ENCODE measurements at regions not wholly inside any gene's neighbourhood (a gene's known extent, or its start where the extent isn't known, plus 50 kb on each side); places are given as distances from the start of the nearest gene placed in this dataset.

DNA sequence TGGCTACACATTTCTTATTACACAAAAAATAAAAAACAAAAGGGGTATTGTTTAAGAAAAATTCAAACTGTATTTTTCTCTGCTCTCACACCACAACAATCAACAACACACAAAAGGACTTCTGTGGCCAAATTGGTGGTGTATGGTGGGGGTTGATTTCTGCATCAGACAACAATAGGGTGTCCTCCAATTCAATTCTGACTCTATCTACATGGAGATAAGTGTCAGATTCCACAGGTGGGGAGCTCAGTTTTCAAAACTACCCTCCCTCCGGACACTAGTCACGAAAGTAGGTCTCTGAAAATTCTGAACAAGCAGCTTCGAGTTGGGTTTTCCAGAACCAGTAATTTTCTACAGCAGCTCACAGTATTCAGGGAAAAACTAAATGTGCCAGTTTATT is 744.9 kb upstream of the NCAM2 start:
- Mint-ChIP-seq H3K4me1 (no peaks in the 10 kb centered on the region), H3K27me3 (no peaks in the 10 kb centered on the region), H3K27ac (no peak overlapping the region), H3K36me3 (ENCODE audit: low read depth) (no peaks in the 10 kb centered on the region), H3K4me3 (no peak overlapping the region)
- DNase-seq (no peak), ATAC-seq (no peak)
- H3K9me3 ChIP-seq (ENCODE audit: control insufficient read depth, low read length, poor library complexity, severe bottlenecking) = no peaks in the 10 kb centered on the region

DNA sequence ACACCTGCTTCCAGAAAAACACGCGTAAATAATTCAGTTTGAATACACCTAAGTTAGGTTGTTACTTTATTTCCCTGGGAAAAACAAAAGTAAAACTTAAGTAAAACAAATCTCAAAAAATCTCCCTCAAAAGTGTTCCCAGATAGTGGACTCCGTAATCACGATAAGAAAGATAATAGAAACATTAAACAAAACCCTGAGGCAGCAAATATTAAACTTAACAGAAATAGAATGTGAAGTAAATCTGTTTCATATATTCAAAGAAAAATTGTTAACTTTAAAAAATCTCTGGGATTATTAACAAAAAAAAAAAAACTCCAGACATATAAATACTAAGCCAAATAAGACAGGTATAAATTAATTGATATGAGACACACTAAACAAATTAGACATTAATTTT is 743.2 kb upstream of the NCAM2 start:
- no peak for ATAC-seq
- no peak for DNase-seq
- H3K36me3 Mint-ChIP-seq (ENCODE audit: low read depth) = no peaks in the 10 kb centered on the region
- H3K9me3 ChIP-seq (ENCODE audit: control insufficient read depth, low read length, poor library complexity, severe bottlenecking) = no peaks in the 10 kb centered on the region
- H3K27ac Mint-ChIP-seq = no peak overlapping the region
- no peaks in the 10 kb centered on the region for H3K27me3 Mint-ChIP-seq
- H3K4me1 Mint-ChIP-seq = no peaks in the 10 kb centered on the region
- no peak overlapping the region for H3K4me3 Mint-ChIP-seq

DNA sequence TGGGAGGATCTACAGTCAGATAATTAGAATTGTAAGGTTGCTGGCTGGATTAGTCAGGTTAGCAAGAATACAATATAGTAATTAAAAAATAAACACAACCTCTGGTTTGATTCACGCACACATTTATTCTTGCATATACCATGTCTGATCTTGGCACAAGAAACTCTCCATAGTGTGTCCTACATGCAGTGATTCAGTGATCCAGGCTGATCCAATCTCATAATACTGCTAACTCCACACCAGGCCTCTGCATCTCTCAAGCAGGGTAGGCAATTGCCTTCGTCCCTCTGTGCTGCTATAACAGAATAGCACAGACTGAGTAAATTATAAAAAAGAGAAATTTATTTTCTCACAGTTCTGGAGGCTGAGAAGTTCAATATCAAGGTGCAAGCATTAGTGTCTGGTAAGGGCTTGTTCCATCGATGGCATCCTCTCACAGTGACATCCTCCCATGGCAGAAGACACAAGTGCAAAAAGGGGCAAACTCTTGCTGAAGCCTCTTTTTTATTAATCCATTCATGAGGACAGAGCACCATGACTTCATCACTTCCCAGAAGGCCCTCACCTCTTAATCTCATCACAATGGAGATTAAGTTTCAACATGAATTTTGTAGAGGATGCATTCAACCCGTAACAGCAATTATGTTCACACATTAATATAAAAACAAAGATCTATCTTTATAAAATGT is 741.0 kb upstream of the NCAM2 start:
- no peaks in the 10 kb centered on the region for H3K27me3 Mint-ChIP-seq
- H3K36me3 Mint-ChIP-seq (ENCODE audit: low read depth) = no peaks in the 10 kb centered on the region
- no peak overlapping the region for H3K27ac Mint-ChIP-seq
- DNase-seq (no peak), ATAC-seq (no peak)
- no peaks in the 10 kb centered on the region for H3K9me3 ChIP-seq (ENCODE audit: control insufficient read depth, low read length, poor library complexity, severe bottlenecking)
- no peak overlapping the region for H3K4me3 Mint-ChIP-seq
- no peaks in the 10 kb centered on the region for H3K4me1 Mint-ChIP-seq

GRCh38 chr21:20258542-20258941 is 739.7 kb upstream of the NCAM2 start:
- Mint-ChIP-seq H3K36me3 (ENCODE audit: low read depth) (no peaks in the 10 kb centered on the region), H3K27me3 (no peaks in the 10 kb centered on the region), H3K27ac (no peak overlapping the region), H3K4me3 (no peak overlapping the region), H3K4me1 (no peaks in the 10 kb centered on the region)
- ATAC-seq = no peak
- no peak for DNase-seq
- no peaks in the 10 kb centered on the region for H3K9me3 ChIP-seq (ENCODE audit: control insufficient read depth, low read length, poor library complexity, severe bottlenecking)

DNA sequence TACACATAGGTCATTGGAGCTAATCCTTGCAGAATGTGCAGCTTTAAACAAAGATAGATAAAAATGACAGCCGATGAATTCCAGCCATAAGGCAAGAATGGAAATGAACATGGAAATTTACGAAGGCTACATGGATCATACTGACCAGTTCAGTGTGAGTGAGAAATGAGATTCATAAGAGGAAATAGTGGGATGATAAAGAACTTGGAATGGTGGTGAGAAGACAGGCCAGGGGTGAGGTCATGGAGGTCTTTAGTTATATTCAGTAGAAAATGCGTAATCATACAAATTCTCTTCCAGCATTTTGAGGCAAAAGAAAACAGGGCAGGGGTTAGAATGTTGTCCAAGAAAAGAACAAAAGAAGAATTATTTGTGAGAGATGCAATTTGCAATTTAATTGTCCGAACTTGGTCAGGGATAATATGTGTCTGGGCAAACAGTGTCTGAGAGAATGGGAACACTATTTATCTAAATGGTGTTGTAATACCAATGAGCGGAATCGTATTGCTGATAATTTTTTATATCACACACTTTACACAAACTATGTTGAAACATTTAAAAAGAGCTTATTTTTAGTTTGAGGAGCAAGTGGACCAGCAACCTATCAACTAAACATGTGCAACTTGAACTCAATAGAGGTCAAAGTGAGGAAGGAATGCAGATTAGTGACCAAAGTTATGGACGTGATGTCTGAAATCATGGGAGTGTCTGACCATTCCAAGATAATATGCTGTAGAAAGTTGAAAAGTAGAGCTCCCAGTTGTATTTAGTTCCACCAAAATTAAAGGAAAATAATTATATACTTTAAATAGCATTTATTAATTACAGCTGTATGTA is 739.0 kb upstream of the NCAM2 start:
- no peaks in the 10 kb centered on the region for H3K27me3 Mint-ChIP-seq
- H3K27ac Mint-ChIP-seq = no peak overlapping the region
- no peak overlapping the region for H3K4me3 Mint-ChIP-seq
- DNase-seq = no peak
- ATAC-seq = no peak
- no peaks in the 10 kb centered on the region for H3K36me3 Mint-ChIP-seq (ENCODE audit: low read depth)
- H3K9me3 ChIP-seq (ENCODE audit: control insufficient read depth, low read length, poor library complexity, severe bottlenecking) = no peaks in the 10 kb centered on the region
- H3K4me1 Mint-ChIP-seq = no peaks in the 10 kb centered on the region

- Mint-ChIP-seq H3K27me3 (no peaks in the 10 kb centered on the region), H3K27ac (no peak overlapping the region), H3K4me3 (no peak overlapping the region), H3K4me1 (no peaks in the 10 kb centered on the region), H3K36me3 (ENCODE audit: low read depth) (no peaks in the 10 kb centered on the region)
- no peaks in the 10 kb centered on the region for H3K9me3 ChIP-seq (ENCODE audit: control insufficient read depth, low read length, poor library complexity, severe bottlenecking)
- no peak for DNase-seq
- ATAC-seq = no peak
Observed at GRCh38 chr21:20260124-20260523, 738.1 kb upstream of the NCAM2 start.

- Mint-ChIP-seq H3K36me3 (ENCODE audit: low read depth) (no peaks in the 10 kb centered on the region), H3K27ac (no peak overlapping the region), H3K27me3 (no peaks in the 10 kb centered on the region), H3K4me1 (no peaks in the 10 kb centered on the region), H3K4me3 (no peak overlapping the region)
- DNase-seq (no peak), ATAC-seq (no peak)
- H3K9me3 ChIP-seq (ENCODE audit: control insufficient read depth, low read length, poor library complexity, severe bottlenecking) = no peaks in the 10 kb centered on the region
Observed at GRCh38 chr21:20261364-20261763, 736.8 kb upstream of the NCAM2 start.

DNA sequence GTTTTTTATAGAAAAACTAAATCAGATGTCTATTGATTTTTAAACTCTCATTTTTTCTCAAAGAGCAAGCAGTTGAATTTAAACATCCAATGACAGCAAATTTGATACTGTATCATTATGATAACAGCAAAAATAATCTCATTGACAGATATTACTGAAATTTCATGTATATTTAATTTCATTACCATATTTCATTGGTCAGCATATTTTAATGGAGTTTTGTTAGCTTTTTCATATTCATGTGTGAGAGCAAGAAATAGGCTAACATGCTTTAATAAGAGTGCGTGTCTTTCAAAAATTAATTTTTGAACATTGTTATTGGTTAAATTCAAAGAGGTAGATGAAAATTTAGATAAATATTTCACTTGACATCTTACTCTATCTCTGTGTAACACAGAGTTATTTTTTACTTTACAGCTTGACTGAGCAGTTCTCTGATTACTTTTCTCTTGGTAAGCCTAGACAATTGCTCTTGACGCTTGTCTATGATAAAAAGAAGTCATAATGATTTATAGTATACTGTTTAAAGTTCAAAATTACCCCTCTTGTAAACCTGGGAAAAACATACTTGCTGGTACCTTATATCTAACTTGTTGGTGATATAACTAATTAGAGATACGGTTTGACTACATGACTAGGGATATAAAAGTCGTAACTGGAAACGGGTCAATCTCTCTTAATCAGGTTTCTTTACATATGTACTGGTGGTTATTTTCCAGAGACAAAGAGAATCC is 732.3 kb upstream of the NCAM2 start:
- Mint-ChIP-seq H3K4me1 (no peaks in the 10 kb centered on the region), H3K27ac (no peak overlapping the region), H3K4me3 (no peak overlapping the region), H3K36me3 (ENCODE audit: low read depth) (no peaks in the 10 kb centered on the region), H3K27me3 (no peaks in the 10 kb centered on the region)
- no peak for ATAC-seq
- H3K9me3 ChIP-seq (ENCODE audit: control insufficient read depth, low read length, poor library complexity, severe bottlenecking) = no peaks in the 10 kb centered on the region
- no peak for DNase-seq

GRCh38 chr21:20266441-20266710 is 731.8 kb upstream of the NCAM2 start:
- no peak for DNase-seq
- H3K4me1 Mint-ChIP-seq = no peaks in the 10 kb centered on the region
- H3K36me3 Mint-ChIP-seq (ENCODE audit: low read depth) = no peaks in the 10 kb centered on the region
- ATAC-seq = no peak
- no peak overlapping the region for H3K4me3 Mint-ChIP-seq
- no peak overlapping the region for H3K27ac Mint-ChIP-seq
- H3K27me3 Mint-ChIP-seq = no peaks in the 10 kb centered on the region
- H3K9me3 ChIP-seq (ENCODE audit: control insufficient read depth, low read length, poor library complexity, severe bottlenecking) = no peaks in the 10 kb centered on the region

GRCh38 chr21:20270365-20271055 is 727.7 kb upstream of the NCAM2 start:
- DNase-seq = no peak
- Mint-ChIP-seq H3K27me3 (no peaks in the 10 kb centered on the region), H3K36me3 (ENCODE audit: low read depth) (no peaks in the 10 kb centered on the region), H3K4me1 (no peaks in the 10 kb centered on the region), H3K4me3 (no peak overlapping the region), H3K27ac (no peak overlapping the region)
- ATAC-seq = no peak
- peaks cover 3% of the 10 kb centered on the region for H3K9me3 ChIP-seq (ENCODE audit: control insufficient read depth, low read length, poor library complexity, severe bottlenecking)

GRCh38 chr21:20272791-20273362 is 725.3 kb upstream of the NCAM2 start:
- ATAC-seq (no peak), DNase-seq (no peak)
- Mint-ChIP-seq H3K27ac (no peak overlapping the region), H3K4me1 (no peaks in the 10 kb centered on the region), H3K4me3 (no peak overlapping the region), H3K36me3 (ENCODE audit: low read depth) (no peaks in the 10 kb centered on the region), H3K27me3 (no peaks in the 10 kb centered on the region)
- peaks cover 3% of the 10 kb centered on the region for H3K9me3 ChIP-seq (ENCODE audit: control insufficient read depth, low read length, poor library complexity, severe bottlenecking)

DNA sequence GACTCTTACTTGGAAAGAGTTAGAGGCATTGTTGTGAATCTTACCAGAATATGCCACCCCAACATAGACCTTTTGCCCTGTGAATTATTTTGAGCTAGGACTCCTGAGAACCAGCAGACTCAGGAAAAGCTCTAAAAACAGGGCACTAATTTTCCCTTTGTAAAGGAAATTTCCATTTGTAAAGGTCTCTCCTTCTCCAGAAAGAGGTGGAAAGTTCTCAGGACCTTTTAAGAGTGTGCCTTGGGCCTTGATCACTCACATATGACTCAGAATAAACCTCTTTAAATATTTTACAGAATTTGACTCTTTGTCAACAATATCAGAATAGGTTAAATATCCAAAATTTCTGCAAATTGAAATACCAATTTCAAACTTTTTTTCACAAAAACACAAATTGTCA is 721.8 kb upstream of the NCAM2 start:
- Mint-ChIP-seq H3K36me3 (ENCODE audit: low read depth) (no peaks in the 10 kb centered on the region), H3K4me3 (no peak overlapping the region), H3K4me1 (no peaks in the 10 kb centered on the region)

GRCh38 chr21:20276954-20277353 is 721.3 kb upstream of the NCAM2 start:
- ATAC-seq (no peak), DNase-seq (no peak)
- no peak overlapping the region for H3K27ac Mint-ChIP-seq
- H3K9me3 ChIP-seq (ENCODE audit: control insufficient read depth, low read length, poor library complexity, severe bottlenecking) = peaks cover 6% of the 10 kb centered on the region
- H3K36me3 Mint-ChIP-seq (ENCODE audit: low read depth) = no peaks in the 10 kb centered on the region
- no peaks in the 10 kb centered on the region for H3K27me3 Mint-ChIP-seq
- no peaks in the 10 kb centered on the region for H3K4me1 Mint-ChIP-seq
- no peak overlapping the region for H3K4me3 Mint-ChIP-seq

More for the DNA sequence above, 721.8 kb upstream of the NCAM2 start:
- ATAC-seq (no peak), DNase-seq (no peak)
- peaks cover 6% of the 10 kb centered on the region for H3K9me3 ChIP-seq (ENCODE audit: control insufficient read depth, low read length, poor library complexity, severe bottlenecking)
- no peaks in the 10 kb centered on the region for H3K27me3 Mint-ChIP-seq
- no peak overlapping the region for H3K27ac Mint-ChIP-seq
